ENCODE measurements at regions not wholly inside any gene's neighbourhood (a gene's known extent, or its start where the extent isn't known, plus 50 kb on each side); places are given as distances from the start of the nearest gene placed in this dataset.

DNA sequence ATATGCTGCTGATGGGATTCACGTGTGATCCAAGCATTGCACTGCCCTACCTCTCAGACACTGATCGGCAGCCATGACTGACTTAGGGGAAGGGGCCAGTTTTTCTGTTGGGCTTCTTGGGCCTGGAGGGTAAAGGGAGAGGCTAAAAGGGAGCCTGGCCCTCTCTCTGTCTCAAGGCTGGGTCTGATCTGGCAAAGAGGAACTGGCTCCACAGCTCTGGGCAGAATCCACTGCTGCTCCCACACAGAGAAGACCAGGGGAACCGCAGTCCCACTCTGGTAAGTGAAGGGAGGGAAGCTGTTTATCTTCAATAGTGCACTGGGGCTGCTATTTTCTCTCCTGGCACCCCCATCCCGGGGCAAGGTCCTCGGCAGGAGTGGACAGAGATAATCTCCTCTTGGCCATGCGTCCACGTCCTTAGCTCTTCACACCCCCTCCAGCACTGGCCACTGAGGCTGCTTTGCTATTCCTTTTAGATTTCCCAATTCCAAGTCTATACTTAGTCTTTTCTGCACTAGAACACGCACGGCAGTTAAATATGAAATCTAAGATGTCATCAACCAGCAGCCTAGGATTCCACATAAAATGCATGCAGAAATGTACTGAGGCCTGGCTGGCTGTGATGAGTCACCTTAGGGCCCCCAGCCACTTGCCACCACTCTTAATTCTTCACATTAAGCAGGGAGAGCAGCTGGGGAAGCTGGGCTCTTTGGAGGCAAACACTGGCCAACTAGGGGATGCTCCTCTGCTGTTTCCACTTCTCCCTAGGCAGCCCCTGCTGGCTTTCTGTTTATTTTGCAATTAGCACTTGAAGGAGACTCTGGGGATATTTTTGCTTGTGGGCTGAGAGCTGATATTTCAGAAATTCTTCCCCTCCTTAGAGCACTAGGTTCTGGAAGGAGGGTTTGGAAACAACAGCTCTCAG lies 87.8 kb upstream of the ARMC2 start:
- no peak for TF ChIP-seq POLR2A (IDR thresholded peaks at IDR 0.05)
- TF ChIP-seq, protein P1, sequence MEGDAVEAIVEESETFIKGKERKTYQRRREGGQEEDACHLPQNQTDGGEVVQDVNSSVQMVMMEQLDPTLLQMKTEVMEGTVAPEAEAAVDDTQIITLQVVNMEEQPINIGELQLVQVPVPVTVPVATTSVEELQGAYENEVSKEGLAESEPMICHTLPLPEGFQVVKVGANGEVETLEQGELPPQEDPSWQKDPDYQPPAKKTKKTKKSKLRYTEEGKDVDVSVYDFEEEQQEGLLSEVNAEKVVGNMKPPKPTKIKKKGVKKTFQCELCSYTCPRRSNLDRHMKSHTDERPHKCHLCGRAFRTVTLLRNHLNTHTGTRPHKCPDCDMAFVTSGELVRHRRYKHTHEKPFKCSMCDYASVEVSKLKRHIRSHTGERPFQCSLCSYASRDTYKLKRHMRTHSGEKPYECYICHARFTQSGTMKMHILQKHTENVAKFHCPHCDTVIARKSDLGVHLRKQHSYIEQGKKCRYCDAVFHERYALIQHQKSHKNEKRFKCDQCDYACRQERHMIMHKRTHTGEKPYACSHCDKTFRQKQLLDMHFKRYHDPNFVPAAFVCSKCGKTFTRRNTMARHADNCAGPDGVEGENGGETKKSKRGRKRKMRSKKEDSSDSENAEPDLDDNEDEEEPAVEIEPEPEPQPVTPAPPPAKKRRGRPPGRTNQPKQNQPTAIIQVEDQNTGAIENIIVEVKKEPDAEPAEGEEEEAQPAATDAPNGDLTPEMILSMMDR (IDR thresholded peaks at IDR 0.05) = no peak
